Activated CD4-positive, alpha-beta T cell treated with anti-CD3 and anti-CD28 coated beads for 4 hours (primary cell): ENCODE measurements at regions not wholly inside any gene's neighbourhood (a gene's known extent, or its start where the extent isn't known, plus 50 kb on each side); places are given as distances from the start of the nearest gene placed in this dataset.
A peak's percentile ranks its signal among the peaks of the same experiment; 100 is the strongest.
"Not testable (repeated sequence)": the region's sequence is repeated elsewhere in the genome, so short reads cannot be mapped to it uniquely, and the experiment has no call there.

Experiments
- DNase-seq, 2 donors: peaks; one replicate each; pipeline ENCODE4 v3.0.0-alpha.2; 2020

DNA sequence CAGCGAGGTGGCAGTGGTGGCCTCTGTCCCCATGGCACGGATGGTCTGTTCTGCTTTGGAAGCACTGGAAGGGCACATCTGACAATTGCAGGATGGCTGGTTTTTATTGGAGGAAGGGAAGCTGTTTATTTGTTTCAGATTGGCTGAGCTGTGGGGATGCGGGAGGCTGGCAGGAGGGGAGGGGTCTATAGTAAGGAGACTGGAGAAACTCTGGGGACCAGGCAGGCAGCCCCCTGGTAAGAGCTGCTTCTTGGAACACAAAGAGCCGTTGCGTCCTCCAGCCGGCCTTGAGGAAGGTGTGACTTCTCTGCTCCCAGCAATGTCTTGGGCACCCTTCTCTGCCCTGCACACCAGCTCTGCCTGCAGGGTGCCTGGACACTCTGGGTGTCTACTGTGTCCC, 85.1 kb upstream of the SPDYE9 start:
- DNase-seq, result not testable (repeated sequence)

DNA sequence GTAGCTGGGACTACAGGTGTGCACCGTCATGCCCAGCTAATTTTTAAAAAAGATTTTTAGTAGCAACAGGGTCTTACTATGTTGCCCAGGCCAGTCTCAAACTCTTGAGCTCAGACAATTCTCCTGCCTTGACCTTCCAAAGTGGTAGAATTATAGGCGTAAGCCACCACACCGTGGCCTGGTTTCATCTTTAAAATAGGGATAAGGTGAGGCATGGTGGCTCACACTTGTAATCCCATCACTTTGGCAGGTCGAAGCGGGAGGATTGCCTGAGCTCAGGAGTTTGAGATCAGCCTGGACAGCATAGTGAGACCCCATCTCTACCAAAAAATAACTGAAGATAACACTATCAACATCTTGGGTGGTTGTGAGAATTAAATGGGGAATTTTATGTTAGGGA, 84.6 kb upstream of the SPDYE9 start:
- not testable (repeated sequence) for DNase-seq

DNA sequence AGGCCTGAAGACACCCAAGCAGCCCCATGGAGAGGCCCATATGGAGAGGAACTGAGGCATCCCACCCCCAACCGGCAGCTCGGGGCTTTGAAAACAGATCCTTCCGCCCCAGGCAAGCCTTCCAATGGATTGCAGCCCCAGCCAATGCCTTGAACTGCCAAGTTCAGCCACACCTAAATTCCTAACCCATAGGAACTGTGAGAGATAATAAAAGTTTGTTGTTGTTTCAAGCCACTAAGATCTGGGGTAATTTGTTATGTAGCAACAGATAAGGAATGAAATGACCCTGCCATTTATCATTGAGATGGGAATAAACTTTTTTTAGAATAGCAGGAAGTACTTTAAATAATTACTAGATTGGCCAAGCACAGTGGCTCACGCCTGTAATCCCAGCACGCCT, 80.3 kb upstream of the SPDYE9 start:
- DNase-seq, result not testable (repeated sequence)

DNA sequence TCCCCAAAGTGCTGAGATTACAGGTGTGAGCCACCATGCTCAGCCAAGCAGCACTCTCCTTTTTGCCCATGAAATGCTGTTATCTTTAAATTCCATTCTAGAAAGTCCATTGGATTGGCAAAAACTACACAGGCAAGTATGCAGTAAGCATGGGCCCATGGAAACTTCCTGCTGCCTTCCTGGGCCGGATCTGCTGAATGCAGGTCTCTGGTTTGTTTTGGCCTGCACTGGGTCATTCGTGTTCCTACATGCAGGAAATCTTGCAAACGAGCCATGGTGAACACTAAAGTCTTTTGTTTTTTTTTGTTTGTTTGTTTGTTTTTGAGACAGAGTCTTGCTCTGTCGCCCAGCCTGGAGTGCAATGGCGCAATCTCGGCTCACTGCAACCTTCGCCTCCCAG, 76.8 kb upstream of the SPDYE9 start:
- not testable (repeated sequence) for DNase-seq

DNA sequence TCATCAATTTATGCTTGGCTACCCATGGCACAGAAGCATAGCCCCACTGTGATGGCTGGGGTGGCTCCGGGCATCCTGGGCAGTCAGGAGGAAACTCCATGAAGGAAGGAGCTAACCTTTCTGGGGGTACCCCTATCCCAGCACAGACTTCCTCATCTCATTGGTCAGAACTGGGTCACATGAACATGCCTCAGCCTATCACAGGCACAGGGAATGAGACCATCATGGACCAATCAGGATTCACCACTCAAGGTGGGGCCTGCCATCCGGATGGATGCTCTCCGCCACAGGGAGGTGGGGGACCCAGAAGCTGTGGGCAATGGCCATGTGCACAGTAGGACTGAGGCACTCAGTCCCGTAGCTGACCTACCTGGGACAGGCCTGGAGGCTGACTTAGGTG, 75.9 kb upstream of the SPDYE9 start:
- not testable (repeated sequence) for DNase-seq

DNA sequence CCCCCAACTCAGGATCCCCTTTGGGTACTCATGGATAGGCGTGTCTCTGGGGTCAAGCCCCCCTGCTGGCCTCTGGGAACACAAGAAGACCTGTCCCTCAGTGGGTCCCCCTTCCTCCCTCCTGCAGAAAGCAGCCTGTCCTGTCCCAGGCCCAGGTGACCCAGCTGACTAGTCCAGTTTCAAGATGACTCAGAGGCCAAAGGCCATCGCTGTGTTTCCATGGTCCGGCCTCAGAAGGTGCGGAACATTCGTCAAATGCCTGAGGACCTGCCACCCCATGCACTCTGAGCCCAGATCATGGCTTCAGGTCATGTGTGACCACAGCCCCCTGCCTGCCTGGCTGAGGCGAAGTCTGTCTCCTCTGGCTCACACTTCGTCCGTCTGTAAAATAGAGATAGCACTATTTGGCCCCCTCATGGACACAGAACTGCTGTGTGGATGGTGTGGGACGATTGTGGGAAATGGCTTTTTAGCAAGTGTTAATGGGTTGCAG, 71.4 kb upstream of the SPDYE9 start:
- DNase-seq, result not testable (repeated sequence)

DNA sequence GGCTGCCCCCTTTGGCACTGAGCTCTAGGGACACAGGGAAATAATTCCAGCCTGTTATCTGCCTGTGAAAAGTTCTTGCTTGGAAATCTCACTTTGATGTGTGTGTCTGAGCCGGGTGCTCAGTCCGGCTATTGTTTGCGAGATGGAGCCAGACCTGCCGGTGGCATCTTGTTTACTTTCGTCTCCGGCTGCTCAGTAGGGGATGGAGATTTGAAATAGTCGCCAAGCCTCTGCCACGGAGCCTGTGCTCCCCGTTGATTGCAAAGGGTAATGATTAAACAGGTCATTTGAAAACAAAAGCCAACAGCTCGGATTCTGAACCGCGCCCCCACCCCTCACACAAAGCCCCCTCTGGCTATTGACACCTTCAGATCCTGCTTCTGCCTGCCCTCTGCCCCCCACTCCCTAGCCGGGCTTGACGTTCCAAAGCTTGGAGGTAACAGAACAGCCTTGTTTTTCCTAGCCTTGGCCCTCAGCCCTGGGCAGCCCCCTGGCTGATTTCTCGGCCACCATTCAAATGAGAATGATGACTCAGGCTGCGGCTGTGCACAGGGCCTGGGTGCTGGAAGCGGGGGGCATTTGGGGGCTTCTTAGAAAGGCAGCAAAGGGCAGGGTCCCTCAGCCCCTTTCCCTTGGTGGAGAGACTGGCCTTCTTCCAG, 70.8 kb upstream of the SPDYE9 start:
- DNase-seq, result not testable (repeated sequence)

DNA sequence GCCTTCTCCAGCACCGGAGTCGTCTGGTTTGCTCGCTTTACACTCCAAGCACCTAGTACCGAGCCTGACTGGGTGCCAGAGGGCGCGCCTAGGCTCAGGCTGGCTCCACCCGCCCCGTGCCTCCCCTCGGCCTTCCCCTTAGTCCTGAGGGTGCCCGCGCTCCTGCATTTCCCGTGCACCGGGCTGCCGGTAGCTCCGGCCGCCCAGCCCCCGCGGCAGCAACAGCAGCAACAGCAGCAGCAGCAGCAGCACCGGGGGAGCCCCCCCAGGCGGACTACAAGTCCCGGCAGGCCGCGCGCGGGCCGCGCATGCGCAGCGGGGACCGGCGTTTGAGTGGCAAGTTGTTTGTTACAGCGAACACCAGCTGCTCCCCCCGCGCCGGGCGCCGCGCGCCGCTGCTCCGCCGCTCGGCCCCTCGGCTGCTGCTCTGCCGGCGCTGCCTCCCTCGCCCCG, 68.8 kb upstream of the SPDYE9 start:
- peak; percentile 65 to 86 for DNase-seq

DNA sequence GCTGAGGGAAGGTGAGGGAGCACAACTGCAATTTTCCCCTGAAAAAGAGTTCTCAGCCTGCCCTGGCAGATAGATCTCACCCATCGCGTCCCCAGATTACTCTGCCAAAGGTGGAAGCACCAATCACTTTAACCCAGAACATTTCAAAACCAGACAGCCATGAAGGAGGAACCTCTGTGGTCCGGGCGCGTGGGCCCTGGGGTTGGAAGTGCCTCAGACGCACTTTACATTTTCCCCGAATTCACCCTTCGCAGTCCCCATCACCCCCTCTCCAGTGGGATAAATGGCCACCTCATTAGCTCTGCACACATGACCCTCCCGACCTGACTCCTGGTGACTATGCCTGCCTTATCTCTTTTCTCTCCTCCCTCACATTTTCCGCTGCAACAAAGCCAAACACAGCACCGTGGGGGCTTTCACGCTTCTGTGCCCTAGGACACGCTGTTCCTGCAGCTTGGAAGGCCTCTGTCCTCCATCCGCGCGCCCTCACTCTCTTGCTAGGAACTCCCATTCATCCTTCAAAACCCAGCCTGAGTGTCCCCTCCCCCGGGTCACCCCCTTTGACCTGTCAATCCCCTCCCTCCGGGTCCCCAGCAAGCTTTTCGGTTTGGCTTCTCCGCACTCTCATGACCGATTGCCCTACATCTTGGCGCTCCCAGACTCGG, 68.2 kb upstream of the SPDYE9 start:
- not testable (repeated sequence) for DNase-seq

DNA sequence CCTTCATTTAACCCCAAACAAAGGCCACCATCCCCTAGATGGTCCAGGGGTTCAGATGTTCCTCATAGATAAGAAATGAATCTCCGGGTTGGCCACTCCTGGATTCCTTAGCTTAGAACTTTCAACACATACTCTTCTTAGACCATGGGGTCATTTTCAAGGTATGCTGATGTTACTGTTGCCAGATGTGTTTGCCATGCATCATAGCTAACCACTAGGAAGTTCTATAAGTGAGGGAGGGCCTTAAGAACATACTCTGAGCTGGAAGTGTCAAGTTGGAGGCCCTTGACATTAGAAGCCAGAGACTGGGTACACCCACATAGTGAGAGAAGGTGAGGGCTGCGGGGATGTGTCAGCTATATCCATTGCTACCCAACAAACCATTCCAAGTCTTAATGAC, 62.7 kb upstream of the SPDYE9 start:
- not testable (repeated sequence) for DNase-seq

DNA sequence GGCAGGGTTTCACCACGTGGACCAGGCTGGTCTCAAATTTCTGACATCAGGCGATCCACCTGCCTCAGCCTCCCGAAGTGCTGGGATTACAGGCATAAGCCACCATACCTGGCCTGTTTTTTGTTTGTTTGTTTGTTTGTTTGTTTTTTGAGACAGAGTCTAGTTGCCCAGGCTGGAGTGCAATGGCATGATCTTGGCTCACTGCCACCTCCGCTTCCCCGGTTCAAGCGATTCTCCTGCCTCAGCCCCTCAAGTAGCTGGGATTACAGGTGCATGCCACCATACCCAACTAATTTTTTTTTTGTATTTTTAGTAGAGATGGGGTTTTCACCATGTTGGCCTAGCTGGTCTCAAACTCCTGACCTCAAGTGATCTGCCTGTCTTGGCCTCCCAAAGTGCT, 61.8 kb upstream of the SPDYE9 start:
- not testable (repeated sequence) for DNase-seq

DNA sequence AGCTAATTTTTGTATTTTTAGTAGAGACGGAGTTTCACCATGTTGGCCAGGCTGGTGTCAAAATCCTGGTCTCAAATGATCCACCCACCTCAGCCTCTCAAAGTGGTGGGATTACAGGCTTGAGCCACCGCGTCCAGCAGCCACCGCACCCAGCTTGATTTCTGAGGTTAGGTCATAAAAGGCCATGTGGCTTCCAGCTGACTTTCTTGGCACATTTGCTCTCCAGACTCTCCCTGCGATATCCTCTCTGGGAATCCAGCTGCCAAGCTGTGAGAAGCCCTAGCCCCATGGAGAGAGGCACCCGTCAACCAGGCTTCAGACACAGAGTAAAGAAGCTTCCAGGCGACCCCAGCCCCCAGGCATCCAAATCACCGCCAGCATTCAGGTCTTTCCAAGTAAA, 58.2 kb upstream of the SPDYE9 start:
- DNase-seq, result not testable (repeated sequence)

DNA sequence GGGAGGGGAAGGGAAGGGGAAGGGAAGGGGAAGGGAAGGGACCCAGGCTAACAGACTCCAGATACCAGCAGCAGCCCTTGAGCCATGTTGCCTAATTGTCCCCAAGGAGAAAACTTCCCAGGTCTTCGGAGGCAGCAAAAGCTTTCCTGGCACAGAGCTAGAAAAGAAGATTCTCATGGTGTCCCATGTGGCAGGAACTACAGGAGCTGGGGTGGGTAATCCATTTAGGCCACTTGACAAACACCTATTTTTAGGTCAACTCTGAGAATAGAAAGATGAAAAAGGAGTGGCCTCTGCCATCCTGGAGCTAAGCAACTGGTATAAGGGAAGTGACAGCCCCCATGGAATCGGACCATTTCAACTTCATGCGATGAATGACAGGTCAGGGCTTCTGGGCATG, 52.1 kb upstream of the SPDYE9 start:
- not testable (repeated sequence) for DNase-seq
